WTC11 (cell line): ENCODE measurements at regions not wholly inside any gene's neighbourhood (a gene's known extent, or its start where the extent isn't known, plus 50 kb on each side); places are given as distances from the start of the nearest gene placed in this dataset.

Source experiments
- ATAC-seq: fragments of 200-7000 bp; cut with Tn5 transposase; 2 replicates; pipeline ENCODE4 v1.10.0; 2021; ENCODE audit warnings: mild to moderate bottlenecking, moderate library complexity
- CTCF ChIA-PET: fragments of 300-600 bp; sonication (Branson Sonifier 250); formaldehyde crosslinking; loops from one replicate; lab custom pipeline; 2021; ENCODE audit warnings: antibody characterized with exemption; lab: Charles Lee
- POLR2A ChIA-PET: fragments of 350-600 bp; sonication (Branson Sonifier 250); formaldehyde crosslinking; loops from one replicate; lab custom pipeline; 2021; ENCODE audit warnings: antibody characterized with exemption; lab: Charles Lee
- DNase-seq: peaks from one replicate; pipeline ENCODE4 v3.0.0; 2021; ENCODE audit warnings: low spot score
- H3K27ac Mint-ChIP-seq: 2 replicates; pipeline ENCODE4 v1.8.0; 2021; ENCODE audit warnings: mixed read lengths
- H3K27me3 Mint-ChIP-seq: 2 replicates; pipeline ENCODE4 v1.8.0; 2021; ENCODE audit warnings: low read depth, mild to moderate bottlenecking, moderate library complexity, mixed read lengths
- H3K36me3 Mint-ChIP-seq: 2 replicates; pipeline ENCODE4 v1.8.0; 2021; ENCODE audit warnings: mixed read lengths
- H3K4me1 Mint-ChIP-seq: 2 replicates; pipeline ENCODE4 v1.8.0; 2022; ENCODE audit warnings: mixed read lengths
- H3K4me3 Mint-ChIP-seq: 2 replicates; pipeline ENCODE4 v1.8.0; 2021; ENCODE audit warnings: mild to moderate bottlenecking, moderate library complexity, mixed read lengths
- H3K9me3 Mint-ChIP-seq: 2 replicates; pipeline ENCODE4 v1.8.0; 2021; ENCODE audit warnings: mixed read lengths
- AR ChIP-seq: fragments of 250-450 bp; sonication (Bioruptor Pico); IDR thresholded peaks from 2 replicates; pipeline ENCODE4 v1.9.0; 2021; ENCODE audit warnings: mild to moderate bottlenecking
- ATF1 ChIP-seq: sonication (generic); formaldehyde crosslinking; IDR thresholded peaks from 2 replicates; pipeline ENCODE4 v1.8.1; 2023; ENCODE audit warnings: mild to moderate bottlenecking, moderate library complexity, missing genetic modification reagents
- CDX4 ChIP-seq: fragments of 250-450 bp; sonication (Bioruptor Pico); IDR thresholded peaks from 2 replicates; pipeline ENCODE4 v1.9.0; 2021; ENCODE audit warnings: moderate library complexity, mild to moderate bottlenecking, inconsistent platforms, borderline replicate concordance
- CTCF ChIP-seq: fragments of 200-600 bp; IDR thresholded peaks from 2 replicates; pipeline ENCODE4 v1.8.0; 2022; ENCODE audit warnings: antibody characterized with exemption
- E2F5 ChIP-seq: sonication (generic); formaldehyde crosslinking; IDR thresholded peaks from 2 replicates; pipeline ENCODE4 v1.8.1; 2022; ENCODE audit warnings: mild to moderate bottlenecking, moderate library complexity, missing genetic modification reagents
- ERG ChIP-seq: fragments of 250-450 bp; sonication (Bioruptor Pico); IDR thresholded peaks from 2 replicates; pipeline ENCODE4 v1.8.0; 2021; ENCODE audit warnings: mild to moderate bottlenecking
- ETV6 ChIP-seq: sonication (generic); formaldehyde crosslinking; IDR thresholded peaks from 2 replicates; pipeline ENCODE4 v1.8.1; 2022; ENCODE audit warnings: mild to moderate bottlenecking, missing genetic modification reagents
- FOXP1 ChIP-seq: sonication (generic); formaldehyde crosslinking; IDR thresholded peaks from 2 replicates; pipeline ENCODE4 v1.8.0; 2022; ENCODE audit warnings: missing genetic modification reagents, mild to moderate bottlenecking, moderate library complexity, borderline replicate concordance
- HMGA2 ChIP-seq: fragments of 250-450 bp; sonication (Bioruptor Pico); IDR thresholded peaks from 2 replicates; pipeline ENCODE4 v1.4.0; 2021; ENCODE audit warnings: mild to moderate bottlenecking, moderate library complexity
- IRF2 ChIP-seq: sonication (generic); formaldehyde crosslinking; IDR thresholded peaks from 2 replicates; pipeline ENCODE4 v1.8.0; 2022; ENCODE audit warnings: low read depth, missing genetic modification reagents, borderline replicate concordance
- MAX ChIP-seq: sonication (generic); formaldehyde crosslinking; IDR thresholded peaks from 2 replicates; pipeline ENCODE4 v1.8.0; 2022; ENCODE audit warnings: mild to moderate bottlenecking, missing genetic modification reagents
- MYBL2 ChIP-seq: sonication (generic); formaldehyde crosslinking; IDR thresholded peaks from 2 replicates; pipeline ENCODE4 v1.8.1; 2023; ENCODE audit warnings: mild to moderate bottlenecking, moderate library complexity, missing genetic modification reagents
- NFATC4 ChIP-seq: fragments of 250-450 bp; sonication (Bioruptor Pico); IDR thresholded peaks from 2 replicates; pipeline ENCODE4 v1.9.0; 2021; ENCODE audit warnings: mild to moderate bottlenecking
- PRRX2 ChIP-seq: fragments of 250-450 bp; sonication (Bioruptor Pico); IDR thresholded peaks from 2 replicates; pipeline ENCODE4 v1.8.0; 2021; ENCODE audit warnings: mild to moderate bottlenecking
- RELA ChIP-seq: sonication (generic); formaldehyde crosslinking; IDR thresholded peaks from 2 replicates; pipeline ENCODE4 v1.8.1; 2022; ENCODE audit warnings: missing genetic modification reagents, mild to moderate bottlenecking, borderline replicate concordance
- RORB ChIP-seq: fragments of 250-450 bp; sonication (Bioruptor Pico); IDR thresholded peaks from 2 replicates; pipeline ENCODE4 v1.9.0; 2021; ENCODE audit warnings: mild to moderate bottlenecking
- SMAD3 ChIP-seq: sonication (generic); formaldehyde crosslinking; IDR thresholded peaks from 2 replicates; pipeline ENCODE4 v1.8.0; 2022; ENCODE audit warnings: missing genetic modification reagents, mild to moderate bottlenecking, borderline replicate concordance
- SOX15 ChIP-seq: fragments of 250-450 bp; sonication (Bioruptor Pico); IDR thresholded peaks from 2 replicates; pipeline ENCODE4 v1.9.0; 2021; ENCODE audit warnings: mild to moderate bottlenecking
- TEAD4 ChIP-seq: sonication (generic); formaldehyde crosslinking; IDR thresholded peaks from 2 replicates; pipeline ENCODE4 v1.8.0; 2022; ENCODE audit warnings: mild to moderate bottlenecking, missing genetic modification reagents
- USF2 ChIP-seq: sonication (generic); formaldehyde crosslinking; IDR thresholded peaks from 2 replicates; pipeline ENCODE4 v1.8.1; 2023; ENCODE audit warnings: mild to moderate bottlenecking, missing genetic modification reagents, moderate library complexity
- ZMAT4 ChIP-seq: fragments of 250-450 bp; sonication (Bioruptor Pico); IDR thresholded peaks from 2 replicates; pipeline ENCODE4 v1.9.0; 2021; ENCODE audit warnings: mild to moderate bottlenecking
- ZNF219 ChIP-seq: sonication (generic); formaldehyde crosslinking; IDR thresholded peaks from 2 replicates; pipeline ENCODE4 v1.8.0; 2023; ENCODE audit warnings: missing genetic modification reagents, mild to moderate bottlenecking, borderline replicate concordance
- ZNF232 ChIP-seq: sonication (generic); formaldehyde crosslinking; IDR thresholded peaks from 2 replicates; pipeline ENCODE4 v1.8.0; 2022; ENCODE audit warnings: mild to moderate bottlenecking, missing genetic modification reagents
- ZNF263 ChIP-seq: sonication (generic); formaldehyde crosslinking; IDR thresholded peaks from 2 replicates; pipeline ENCODE4 v1.8.1; 2022; ENCODE audit warnings: low read depth, mild to moderate bottlenecking, moderate library complexity, missing genetic modification reagents
- ZNF416 ChIP-seq: fragments of 250-450 bp; sonication (Bioruptor Pico); IDR thresholded peaks from 2 replicates; pipeline ENCODE4 v1.9.0; 2021; ENCODE audit warnings: mild to moderate bottlenecking, inconsistent platforms

- H3K27ac Mint-ChIP-seq: no peak overlapping the region
- H3K9me3 Mint-ChIP-seq: peaks cover under 1% of the 10 kb centered on the region; the same call in 1 of the 2 replicates
- H3K27me3 Mint-ChIP-seq: peaks cover 51% of the 10 kb centered on the region
- DNase-seq: peak; percentile 36
- H3K4me1 Mint-ChIP-seq: peaks cover 7% of the 10 kb centered on the region
- no peaks in the 10 kb centered on the region for H3K36me3 Mint-ChIP-seq
- TF ChIP-seq E2F5 (CRISPR knock-in tag) (0 out of 2 replicates have a peak, but pooled peaks have one; percentile 59), RORB (CRISPR knock-in tag) (no peak), SMAD3 (CRISPR knock-in tag) (no peak), MAX (peak; percentile 20; the same call in 1 of the 2 replicates), CTCF (no peak), NFATC4 (CRISPR knock-in tag) (no peak), AR (CRISPR knock-in tag) (no peak), RELA (CRISPR knock-in tag) (no peak; the same call in 1 of the 2 replicates), FOXP1 (peak; percentile 46; the same call in 1 of the 2 replicates), HMGA2 (no peak)
- POLR2A ChIA-PET: no interaction called here
- H3K4me3 Mint-ChIP-seq: peak overlapping the region; percentile 72
- CTCF ChIA-PET: interaction anchor here (0.6 to 1.0 kb wide), 3 partner anchors 66 to 291 kb away, joined by 3 to 5 read pairs (median 3); no protein-coding TSS in a partner anchor
- peak; percentile 66 for ATAC-seq
Observed at GRCh38 chr1:65525266-65526048, 105.0 kb downstream of the LEPR start.

- H3K4me1 Mint-ChIP-seq: peaks cover 7% of the 10 kb centered on the region
- peak overlapping the region; percentile 67 for H3K4me3 Mint-ChIP-seq
- ChIA-PET POLR2A (no interaction called here), CTCF (no interaction called here)
- peaks cover 51% of the 10 kb centered on the region for H3K27me3 Mint-ChIP-seq
- H3K9me3 Mint-ChIP-seq: no peaks in the 10 kb centered on the region
- no peak; the same call in 1 of the 2 replicates for ATAC-seq
- no peak overlapping the region for H3K27ac Mint-ChIP-seq
- no peaks in the 10 kb centered on the region for H3K36me3 Mint-ChIP-seq
- no peak for DNase-seq
- TF ChIP-seq ZNF219 (CRISPR knock-in tag) (no peak), ZNF416 (no peak), ERG (CRISPR knock-in tag) (no peak), ATF1 (no peak), ETV6 (no peak), USF2 (CRISPR knock-in tag) (no peak), IRF2 (CRISPR knock-in tag) (no peak), MYBL2 (CRISPR knock-in tag) (no peak), CDX4 (no peak), NFATC4 (CRISPR knock-in tag) (no peak), ZNF232 (CRISPR knock-in tag) (no peak), ZMAT4 (CRISPR knock-in tag) (no peak), ZNF263 (CRISPR knock-in tag) (no peak), SOX15 (CRISPR knock-in tag) (no peak), PRRX2 (no peak), E2F5 (CRISPR knock-in tag) (no peak), TEAD4 (no peak)
Observed at GRCh38 chr1:65526049-65526556, 105.6 kb downstream of the LEPR start.
